SU-DHL-6 (cell line): ENCODE measurements at regions not wholly inside any gene's neighbourhood (a gene's known extent, or its start where the extent isn't known, plus 50 kb on each side); places are given as distances from the start of the nearest gene placed in this dataset.

Experiments
- H2AFZ ChIP-seq: fragments of 200-600 bp; sonication (generic); 2 replicates; pipeline ENCODE4 v1.6.1; 2014; ENCODE audit warnings: low read depth, mild to moderate bottlenecking, moderate library complexity, mixed read lengths, antibody characterized with exemption, low read length; ENCODE audit not compliant: severe bottlenecking
- H3F3A ChIP-seq: fragments of 200-600 bp; shearing (Covaris generic); 2 replicates; pipeline ENCODE4 v1.6.0; 2016; ENCODE audit warnings: antibody characterized with exemption, mild to moderate bottlenecking; ENCODE audit not compliant: insufficient read depth
- H3K27ac ChIP-seq: fragments of 200-600 bp; sonication (generic); 2 replicates; pipeline ENCODE4 v1.5.1; 2016; ENCODE audit warnings: low read depth, mild to moderate bottlenecking, low read length, moderate library complexity, mixed read lengths
- H3K27me3 ChIP-seq: fragments of 200-600 bp; sonication (generic), shearing (Covaris generic); 2 replicates; pipeline ENCODE4 v1.6.0; 2014; ENCODE audit warnings: mild to moderate bottlenecking, low read length
- H3K36me3 ChIP-seq: fragments of 200-600 bp; sonication (generic); 2 replicates; pipeline ENCODE4 v1.6.1; 2014; ENCODE audit warnings: mild to moderate bottlenecking, low read length, mixed read lengths
- H3K4me2 ChIP-seq: fragments of 300-600, 200-600 bp; shearing (Covaris generic), sonication (generic); 2 replicates; pipeline ENCODE4 v1.6.0; 2014; ENCODE audit warnings: low read length, low read depth, mild to moderate bottlenecking; ENCODE audit not compliant: poor library complexity, severe bottlenecking
- H3K4me3 ChIP-seq: fragments of 200-600 bp; sonication (generic); 2 replicates; pipeline ENCODE4 v1.5.1; 2014; ENCODE audit warnings: antibody characterized with exemption, low read length, mild to moderate bottlenecking, mixed read lengths; ENCODE audit not compliant: insufficient read depth, poor library complexity, severe bottlenecking
- H3K79me2 ChIP-seq: fragments of 200-600 bp; sonication (generic); 2 replicates; pipeline ENCODE4 v1.6.1; 2014; ENCODE audit warnings: mild to moderate bottlenecking, low read length, moderate library complexity; ENCODE audit not compliant: insufficient read depth
- H3K9ac ChIP-seq: fragments of 200-600 bp; sonication (generic); 2 replicates; pipeline ENCODE4 v1.7.0; 2014; ENCODE audit warnings: mild to moderate bottlenecking, low read length
- H3K9me2 ChIP-seq: fragments of 200-600 bp; sonication (generic); replicated peaks from 2 replicates; pipeline ENCODE4 v1.6.1; 2014; ENCODE audit warnings: low read length; ENCODE audit not compliant: insufficient read depth
- H3K9me3 ChIP-seq: fragments of 200-600 bp; sonication (generic); 2 replicates; pipeline ENCODE4 v1.6.1; 2014; ENCODE audit warnings: low read length, mixed read lengths; ENCODE audit not compliant: insufficient read depth
- H4K20me1 ChIP-seq: fragments of 200-600 bp; sonication (generic); 2 replicates; pipeline ENCODE4 v1.6.1; 2014; ENCODE audit warnings: low read depth, mild to moderate bottlenecking, antibody characterized with exemption, low read length, moderate library complexity, mixed read lengths
- CTCF ChIP-seq: fragments of 200-600 bp; sonication (generic); IDR thresholded peaks from one replicate; pipeline ENCODE4 v1.5.1; 2017; ENCODE audit warnings: antibody characterized with exemption, mild to moderate bottlenecking, low read length, moderate library complexity; ENCODE audit not compliant: insufficient read depth, poor library complexity, severe bottlenecking
- EZH2phosphoT487 ChIP-seq: fragments of 200-600 bp; sonication (generic), shearing (Covaris generic); conservative IDR thresholded peaks from 2 replicates; pipeline ENCODE4 v1.6.1; 2018; ENCODE audit warnings: mild to moderate bottlenecking, antibody characterized with exemption, low read length, moderate library complexity, mixed read lengths

- Histone ChIP-seq H3K27me3 (no peaks in the 10 kb centered on the region), H3K27ac (no peak overlapping the region), H3F3A (no peaks in the 10 kb centered on the region), H3K9me3 (no peaks in the 10 kb centered on the region), H2AFZ (no peak overlapping the region), H3K36me3 (no peaks in the 10 kb centered on the region), H3K9me2 (no peaks in the 10 kb centered on the region), H3K4me3 (no peak overlapping the region), H3K79me2 (no peaks in the 10 kb centered on the region), H3K4me2 (no peak overlapping the region), H4K20me1 (no peaks in the 10 kb centered on the region), H3K9ac (no peak overlapping the region)
- TF ChIP-seq EZH2phosphoT487 (no peak), CTCF (no peak)
Measured at GRCh38 chr2:18824915-18825314, 235.5 kb upstream of the NT5C1B start.

GRCh38 chr2:18824325-18824790 is 235.0 kb upstream of the NT5C1B start:
- no peak overlapping the region for H3K9ac ChIP-seq
- H3K4me3 ChIP-seq, result no peak overlapping the region
- H3K36me3 ChIP-seq, result no peaks in the 10 kb centered on the region
- no peaks in the 10 kb centered on the region for H4K20me1 ChIP-seq
- no peak overlapping the region for H3K27ac ChIP-seq
- H3K4me2 ChIP-seq, result no peak overlapping the region
- H3K27me3 ChIP-seq, result no peaks in the 10 kb centered on the region
- no peak for TF ChIP-seq EZH2phosphoT487
- no peak for TF ChIP-seq CTCF
- no peaks in the 10 kb centered on the region for H3K9me2 ChIP-seq
- H3K79me2 ChIP-seq, result no peaks in the 10 kb centered on the region
- no peaks in the 10 kb centered on the region for H3K9me3 ChIP-seq
- no peaks in the 10 kb centered on the region for H3F3A ChIP-seq
- no peak overlapping the region for H2AFZ ChIP-seq

GRCh38 chr2:18821431-18821830 is 232.1 kb upstream of the NT5C1B start:
- H3K36me3 ChIP-seq, result no peaks in the 10 kb centered on the region
- H4K20me1 ChIP-seq, result no peaks in the 10 kb centered on the region
- no peaks in the 10 kb centered on the region for H3K9me3 ChIP-seq
- H3K27me3 ChIP-seq, result no peaks in the 10 kb centered on the region
- no peaks in the 10 kb centered on the region for H3K9me2 ChIP-seq
- TF ChIP-seq CTCF (no peak), EZH2phosphoT487 (no peak)
- H3K79me2 ChIP-seq, result no peaks in the 10 kb centered on the region
- H3K4me2 ChIP-seq, result no peak overlapping the region
- no peak overlapping the region for H3K9ac ChIP-seq
- no peaks in the 10 kb centered on the region for H3F3A ChIP-seq
- H2AFZ ChIP-seq, result no peak overlapping the region
- no peak overlapping the region for H3K4me3 ChIP-seq
- H3K27ac ChIP-seq, result no peak overlapping the region

- no peaks in the 10 kb centered on the region for H3K79me2 ChIP-seq
- no peak overlapping the region for H3K4me2 ChIP-seq
- TF ChIP-seq EZH2phosphoT487 (no peak), CTCF (no peak)
Measured at GRCh38 chr2:18820966-18821365, 231.6 kb upstream of the NT5C1B start.

More at GRCh38 chr2:18820966-18821365, 231.6 kb upstream of the NT5C1B start:
- H3K36me3 ChIP-seq, result no peaks in the 10 kb centered on the region
- no peaks in the 10 kb centered on the region for H4K20me1 ChIP-seq
- H3K4me3 ChIP-seq, result no peak overlapping the region
- H3F3A ChIP-seq, result no peaks in the 10 kb centered on the region
- no peak overlapping the region for H2AFZ ChIP-seq
- no peak overlapping the region for H3K9ac ChIP-seq
- no peak overlapping the region for H3K27ac ChIP-seq
- H3K27me3 ChIP-seq, result no peaks in the 10 kb centered on the region
- no peaks in the 10 kb centered on the region for H3K9me2 ChIP-seq
- no peaks in the 10 kb centered on the region for H3K9me3 ChIP-seq
